GM18519 (cell line): ENCODE measurements at regions not wholly inside any gene's neighbourhood (a gene's known extent, or its start where the extent isn't known, plus 50 kb on each side); places are given as distances from the start of the nearest gene placed in this dataset.

Source experiments
- ATAC-seq: cut with Tn5 transposase; IDR thresholded peaks from one replicate; pipeline ENCODE4 v1.9.1; 2021; ENCODE audit warnings: mild to moderate bottlenecking, moderate library complexity; ENCODE audit not compliant: unreplicated experiment, low FRiP score

DNA sequence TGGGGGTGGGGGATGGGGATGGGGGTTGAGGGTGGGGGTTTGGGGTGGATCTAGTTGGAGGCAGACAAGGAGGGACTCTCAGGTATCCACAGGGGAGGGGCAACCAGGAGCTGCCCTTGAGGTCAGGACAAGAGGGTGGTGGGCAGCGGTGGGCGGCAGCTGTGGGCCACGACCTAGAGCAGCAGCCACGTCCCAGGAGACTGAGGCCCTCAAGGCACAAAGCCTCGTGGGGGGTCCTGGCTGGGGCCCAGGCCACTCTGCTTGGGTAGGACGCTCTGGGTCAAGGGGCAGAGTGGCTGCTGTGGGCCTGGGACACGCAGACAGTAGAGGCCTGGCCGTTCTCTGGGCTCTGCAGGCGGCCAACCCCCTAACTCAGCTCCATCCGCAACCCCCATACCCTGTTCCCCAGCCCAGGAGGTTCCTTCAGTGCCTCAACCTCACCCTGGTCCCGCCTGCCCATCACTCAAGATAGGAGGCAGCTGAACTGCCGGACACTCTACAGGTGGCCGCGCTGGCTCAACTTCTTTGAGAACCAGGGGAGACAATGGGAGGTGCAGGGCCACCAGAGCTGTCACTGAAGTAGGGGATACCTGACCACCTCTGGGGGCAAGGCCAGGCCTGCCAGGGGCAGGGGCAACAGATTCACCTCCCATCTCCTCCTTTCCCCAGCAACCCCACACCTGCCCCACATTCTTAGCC lies 75.6 kb downstream of the ENGASE start:
- no peak for ATAC-seq

DNA sequence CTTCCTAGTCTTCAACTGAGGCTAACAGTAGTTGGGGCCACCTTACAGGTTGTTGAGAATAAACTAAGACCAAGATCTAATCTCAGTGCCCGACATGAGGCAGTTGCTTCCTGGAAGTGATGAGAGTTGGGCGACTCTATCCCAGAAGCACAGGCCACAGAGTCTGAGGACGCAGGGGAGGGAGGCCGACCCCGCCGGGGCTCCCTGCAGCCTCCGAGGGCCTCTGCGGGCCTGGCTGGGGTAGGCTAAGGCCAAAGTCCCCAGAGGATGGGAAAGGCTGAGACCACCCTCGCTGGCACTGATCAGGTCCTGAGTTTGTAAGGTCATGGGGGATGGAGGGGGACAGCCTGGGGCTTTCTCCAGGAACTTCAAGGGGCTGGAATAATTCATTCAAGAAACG lies 74.0 kb downstream of the ENGASE start:
- no peak for ATAC-seq

DNA sequence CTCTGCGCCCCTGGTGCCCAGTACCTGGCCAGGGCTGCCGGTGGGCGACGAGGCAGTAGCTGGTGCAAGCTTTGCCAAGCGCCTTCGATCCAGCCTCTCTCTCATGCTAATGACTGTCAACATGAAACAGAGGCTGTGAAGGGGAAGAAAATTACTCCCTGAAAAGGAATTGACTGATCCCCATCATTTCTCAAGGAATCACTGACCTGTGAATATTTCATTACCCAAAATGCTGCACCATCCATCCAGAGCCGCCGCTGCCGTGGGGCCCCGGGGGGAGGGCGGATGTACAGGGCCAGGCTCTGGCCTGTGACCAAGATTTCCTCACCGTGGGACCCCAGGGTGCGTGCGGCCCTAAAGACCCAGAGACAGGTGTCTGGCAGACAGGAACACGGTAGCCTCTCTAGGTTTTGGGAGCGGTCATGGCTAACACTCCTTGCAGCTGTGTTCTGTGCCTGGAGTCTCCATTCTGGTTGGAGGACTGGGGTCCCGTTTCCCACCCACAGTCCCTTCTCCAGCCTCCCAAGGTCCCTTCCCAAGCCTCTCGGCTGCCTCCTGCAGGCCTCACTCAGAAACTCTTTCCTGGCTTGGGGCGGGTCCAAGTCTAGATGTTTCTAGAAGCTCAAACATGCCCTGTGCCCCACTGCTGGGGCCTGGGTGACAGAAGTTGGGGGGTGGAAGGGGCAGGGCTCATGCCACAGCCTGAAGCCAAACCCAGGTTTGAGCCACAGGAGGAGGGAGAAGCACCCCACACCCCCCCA lies 73.3 kb downstream of the ENGASE start:
- ATAC-seq = no peak

DNA sequence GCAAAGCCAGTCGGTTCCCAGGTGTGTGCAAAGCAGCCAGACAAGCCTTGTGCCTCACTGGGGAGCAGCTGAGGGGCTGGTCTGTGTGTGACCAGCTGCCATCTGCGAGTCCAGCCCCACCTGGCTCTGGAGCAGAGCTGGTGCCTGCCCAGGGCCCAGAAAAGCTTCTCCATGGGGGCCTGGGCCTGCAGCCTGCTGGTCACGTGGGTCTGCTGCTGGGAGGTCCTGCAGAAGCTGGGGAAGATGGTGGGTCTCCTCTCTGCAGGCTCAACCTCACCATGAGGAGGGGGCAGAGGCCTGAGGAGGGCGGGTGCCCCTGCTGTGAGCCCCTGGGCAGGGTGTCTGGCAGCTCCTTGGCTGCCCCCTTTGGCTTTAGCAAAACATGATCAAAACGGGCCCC lies 71.9 kb downstream of the ENGASE start:
- no peak for ATAC-seq

DNA sequence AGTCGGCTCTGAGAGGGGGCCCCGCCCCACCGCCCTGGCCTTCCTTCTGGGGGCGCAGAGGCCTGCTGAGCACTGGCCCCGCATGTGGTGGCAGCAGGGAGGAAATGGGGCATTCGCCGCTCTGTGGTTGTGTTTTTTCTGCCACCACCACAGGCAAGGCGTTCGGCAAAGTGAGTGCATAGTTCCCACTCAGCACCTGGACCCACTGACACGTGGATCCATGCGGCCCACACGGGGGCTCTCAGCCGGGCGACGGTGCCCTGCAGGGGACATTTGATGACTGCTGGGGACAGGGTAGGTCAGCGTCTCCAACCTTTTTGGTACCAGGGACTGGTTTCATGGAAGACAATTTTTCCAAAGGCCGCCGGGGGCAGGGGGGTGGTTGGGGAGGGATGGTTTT lies 70.9 kb downstream of the ENGASE start:
- ATAC-seq = no peak

DNA sequence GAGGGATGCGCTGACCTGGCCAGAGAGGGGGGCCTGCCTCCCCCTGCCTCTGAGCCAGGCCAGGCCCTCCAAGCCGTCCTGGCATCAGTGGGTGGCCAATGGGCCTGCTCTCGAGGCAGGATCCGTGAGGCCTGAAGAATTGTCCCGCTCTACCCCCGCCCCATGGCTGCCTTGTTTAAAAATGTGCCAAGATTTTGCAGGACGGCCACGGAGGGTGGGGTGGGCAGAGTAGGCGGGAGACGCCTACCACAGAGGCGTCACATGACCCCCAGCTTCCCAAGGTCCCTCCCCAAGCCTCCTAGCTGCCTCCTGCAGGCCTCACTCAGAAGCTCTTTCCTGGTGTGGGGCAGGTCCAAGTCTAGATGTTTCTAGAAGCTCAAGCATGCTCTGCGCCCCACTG lies 69.5 kb downstream of the ENGASE start:
- ATAC-seq = no peak

DNA sequence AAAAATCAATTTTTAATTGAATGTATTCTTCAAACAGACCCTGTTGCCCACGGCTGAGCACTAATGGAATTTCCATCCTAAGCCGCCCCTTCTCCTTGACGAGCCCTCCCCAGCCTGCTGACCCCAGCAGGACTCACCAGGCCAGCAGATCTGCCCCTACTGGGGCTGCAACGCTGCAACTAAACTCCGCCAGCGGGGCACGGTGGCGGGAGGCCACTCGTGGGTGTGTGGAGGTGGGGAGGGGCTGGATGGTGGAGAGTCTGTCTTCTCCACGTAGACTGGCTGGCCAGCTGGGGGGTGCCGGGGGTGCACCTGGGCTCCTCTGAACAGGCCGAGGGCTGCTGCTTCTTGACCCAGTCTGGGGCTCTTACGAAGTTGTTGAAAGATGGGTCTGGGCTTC lies 67.8 kb downstream of the ENGASE start:
- ATAC-seq = no peak

DNA sequence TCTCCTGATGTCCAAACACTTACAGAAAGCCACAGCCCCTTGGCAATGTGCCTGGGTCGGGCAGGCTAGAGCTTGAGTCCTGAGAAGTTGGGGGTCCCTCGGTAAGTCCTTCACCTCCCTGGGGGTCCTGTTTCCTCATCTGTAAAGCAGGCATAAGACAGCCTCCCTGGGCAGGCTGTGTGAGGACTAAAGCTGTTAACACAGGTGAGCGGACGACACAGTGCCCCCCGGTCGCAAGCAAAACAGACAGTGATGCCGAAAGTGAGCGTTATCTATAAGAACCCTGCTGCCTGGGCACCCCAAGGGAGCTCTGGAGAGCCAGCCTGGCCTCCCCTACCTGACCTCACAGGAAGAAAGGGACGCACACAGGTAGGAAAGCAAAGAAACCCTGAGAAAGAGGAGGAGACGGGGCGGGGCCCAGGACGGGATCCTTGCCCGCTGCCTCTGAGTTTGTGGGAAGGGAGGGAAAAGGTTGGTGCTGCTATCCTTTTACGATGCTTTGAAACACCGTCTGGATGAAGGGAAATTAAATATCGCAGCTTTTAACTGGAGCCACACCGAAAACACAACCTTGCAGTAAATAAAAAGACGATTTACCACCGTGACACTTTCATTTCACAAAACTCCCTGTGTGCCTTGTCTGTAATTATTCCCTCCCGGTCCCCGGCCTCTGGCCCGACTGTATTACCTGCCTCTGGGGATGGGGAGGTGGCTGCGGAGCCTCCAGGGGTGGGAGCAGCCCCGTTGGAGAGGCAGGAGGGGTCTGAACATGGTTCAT lies 67.1 kb downstream of the ENGASE start:
- ATAC-seq = no peak

DNA sequence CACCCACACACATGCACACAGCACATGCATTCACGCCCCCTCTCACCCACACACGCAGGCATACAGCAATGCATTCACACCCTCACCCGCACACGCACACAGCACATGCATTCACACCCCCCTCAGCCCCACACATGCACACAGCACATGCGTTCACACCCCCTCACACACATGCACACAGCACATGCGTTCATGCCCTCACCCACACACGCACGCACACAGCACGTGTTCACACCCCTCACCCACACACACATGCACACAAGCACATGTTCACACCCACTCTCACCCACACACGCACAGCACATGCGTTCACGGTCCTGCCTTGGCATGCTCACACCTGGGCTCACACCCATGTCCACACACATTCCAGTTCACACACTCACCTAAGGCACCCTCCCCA lies 64.2 kb downstream of the ENGASE start:
- no peak for ATAC-seq

DNA sequence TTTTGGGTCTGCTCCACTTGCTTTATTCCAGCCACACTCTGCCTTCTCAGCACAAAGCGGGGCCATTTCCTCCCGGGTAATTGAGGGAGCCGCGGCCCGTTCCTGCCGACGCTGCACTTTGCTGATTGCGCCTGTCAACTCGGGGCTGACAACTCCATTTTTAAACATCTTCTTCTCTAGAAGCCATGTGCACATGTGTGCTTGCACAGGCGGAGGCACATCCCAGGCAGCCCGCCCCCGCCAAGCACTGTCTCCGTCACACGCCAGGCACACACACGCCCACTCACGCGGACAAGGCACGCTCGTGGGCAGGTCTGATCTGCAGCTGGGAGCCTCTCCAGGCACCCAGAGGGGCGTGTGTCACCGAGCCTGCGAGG lies 63.2 kb downstream of the ENGASE start:
- ATAC-seq = no peak

DNA sequence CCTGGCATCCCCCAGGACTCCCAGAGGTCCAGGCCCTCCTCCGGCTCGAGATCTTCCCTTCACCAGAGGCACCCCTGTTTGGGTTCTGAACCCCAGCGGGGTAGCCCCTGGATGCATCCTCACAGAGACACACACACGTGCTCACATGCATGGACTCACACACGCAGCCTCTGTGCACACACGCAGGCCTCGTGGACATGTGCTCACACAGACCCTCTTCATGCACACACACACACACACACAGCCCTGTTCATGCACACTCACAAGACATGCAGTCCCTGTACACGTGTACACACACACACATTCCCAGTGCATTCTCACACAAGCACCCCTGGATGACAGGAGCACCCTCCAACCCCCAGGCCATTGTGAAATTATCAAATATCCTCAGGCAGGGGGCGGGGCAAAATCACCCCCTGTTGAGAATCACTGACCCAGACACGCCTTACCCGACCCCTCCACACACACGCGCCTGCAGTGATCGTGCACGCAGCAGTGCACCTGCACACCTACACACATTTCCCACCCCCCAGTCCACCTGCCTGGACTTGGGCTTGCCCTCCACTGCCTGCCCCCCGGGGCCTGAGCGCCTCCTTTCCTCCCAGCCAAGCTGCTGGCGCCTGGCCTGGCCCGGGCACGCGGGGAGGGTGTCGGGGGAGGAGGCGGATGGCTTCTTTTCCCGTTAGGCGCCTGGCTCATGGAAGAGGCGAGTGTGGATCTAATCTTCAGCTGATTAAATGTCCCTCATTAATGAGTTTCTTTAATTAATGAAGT lies 62.6 kb downstream of the ENGASE start:
- ATAC-seq = no peak

DNA sequence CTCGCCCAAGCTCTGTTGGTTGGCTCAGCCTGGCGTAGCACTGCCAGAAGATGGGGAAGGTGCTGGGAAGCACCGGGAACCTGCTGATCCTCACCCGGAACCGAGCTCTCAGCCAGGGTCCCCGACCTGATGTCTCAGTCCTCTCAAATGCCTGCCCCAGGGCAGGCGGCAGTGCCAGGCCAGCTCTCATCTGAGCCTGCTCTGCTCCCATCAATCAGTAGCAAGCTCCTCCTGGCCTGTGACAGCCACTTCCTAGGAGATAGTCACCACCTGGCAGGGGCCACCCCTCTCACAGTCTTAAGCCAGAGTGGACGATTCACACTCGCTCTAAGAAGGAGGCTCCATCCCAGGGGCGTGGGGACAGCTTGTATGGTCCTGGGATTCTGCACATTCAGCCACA lies 62.0 kb downstream of the ENGASE start:
- ATAC-seq = no peak
